HG02884 (cell line): ENCODE measurements at regions not wholly inside any gene's neighbourhood (a gene's known extent, or its start where the extent isn't known, plus 50 kb on each side); places are given as distances from the start of the nearest gene placed in this dataset.
"Not testable (repeated sequence)": the region's sequence is repeated elsewhere in the genome, so short reads cannot be mapped to it uniquely, and the experiment has no call there.

ENCODE experiments used
- ATAC-seq: cut with Tn5 transposase; IDR thresholded peaks from one replicate; pipeline ENCODE4 v1.9.1; 2021; ENCODE audit warnings: mild to moderate bottlenecking, moderate library complexity; ENCODE audit not compliant: unreplicated experiment

DNA sequence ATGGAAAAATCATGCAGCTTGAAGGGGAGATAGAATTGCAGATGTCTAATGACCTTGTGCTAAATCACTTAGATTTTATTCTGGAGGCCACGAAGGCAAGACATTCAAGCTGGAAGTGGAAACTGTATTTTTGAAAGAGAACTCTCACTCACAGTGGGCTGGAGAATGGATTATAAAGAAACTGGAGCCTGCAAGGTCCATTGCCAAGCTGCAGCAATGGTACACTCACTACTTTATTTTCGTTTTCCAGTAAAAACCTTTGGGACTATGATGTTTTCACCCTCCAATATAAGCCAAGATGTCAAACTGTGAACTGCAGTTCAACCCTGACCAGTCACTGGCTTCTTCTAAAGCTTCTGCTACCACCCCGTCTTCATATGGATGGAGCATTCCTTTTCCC is 62.0 kb downstream of the SKIDA1 start:
- ATAC-seq, result no peak

GRCh38 chr10:21458126-21458871 is 67.2 kb downstream of the SKIDA1 start:
- ATAC-seq, result no peak

- ATAC-seq, result no peak
These were observed 69.3 kb downstream of the SKIDA1 start for GRCh38 chr10:21456160-21456559.

DNA sequence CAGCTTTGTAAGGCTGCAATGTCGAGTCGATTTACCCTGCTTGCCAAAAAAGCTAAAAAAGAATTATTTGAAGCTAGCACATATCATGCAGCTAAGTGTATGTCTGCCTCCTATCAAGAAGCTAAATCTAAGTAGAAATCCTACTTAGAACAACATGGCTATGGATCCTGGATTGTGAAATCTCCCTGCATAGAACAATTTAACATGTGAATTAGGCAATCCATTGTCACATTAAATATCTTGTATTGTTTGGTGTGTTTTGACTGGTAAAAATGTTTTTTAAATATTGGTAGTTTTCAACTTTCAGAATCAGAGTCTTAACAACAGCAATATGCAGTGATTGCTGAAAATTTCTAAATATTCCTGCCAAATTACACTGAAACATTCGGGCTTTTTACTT is 73.3 kb downstream of the SKIDA1 start:
- no peak for ATAC-seq

GRCh38 chr10:21449288-21449966 is 76.1 kb downstream of the SKIDA1 start:
- peak; percentile 88 for ATAC-seq

GRCh38 chr10:21445163-21445562 is 80.3 kb downstream of the SKIDA1 start:
- ATAC-seq, result no peak

- no peak for ATAC-seq
These were observed 83.9 kb downstream of the SKIDA1 start for GRCh38 chr10:21441625-21442024.

DNA sequence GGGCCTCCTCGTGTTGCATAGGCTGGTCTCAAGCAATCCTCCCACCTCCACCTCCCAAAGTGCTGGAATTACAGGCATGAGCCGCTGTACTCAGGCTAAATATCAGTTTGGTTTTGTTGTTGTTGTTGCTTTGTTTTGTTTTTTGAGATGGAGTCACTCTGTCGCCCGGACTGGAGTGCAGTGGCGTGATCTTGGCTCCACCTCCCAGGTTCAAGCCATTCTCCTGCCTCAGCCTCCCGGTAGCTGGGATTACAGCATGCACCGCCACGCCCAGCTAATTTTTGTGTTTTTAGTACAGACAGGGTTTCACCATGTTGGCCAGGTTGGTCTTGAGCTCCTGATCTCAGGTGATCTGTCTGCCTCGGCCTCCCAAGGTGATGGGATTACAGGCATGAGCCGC is 86.6 kb downstream of the SKIDA1 start:
- ATAC-seq, result not testable (repeated sequence)

DNA sequence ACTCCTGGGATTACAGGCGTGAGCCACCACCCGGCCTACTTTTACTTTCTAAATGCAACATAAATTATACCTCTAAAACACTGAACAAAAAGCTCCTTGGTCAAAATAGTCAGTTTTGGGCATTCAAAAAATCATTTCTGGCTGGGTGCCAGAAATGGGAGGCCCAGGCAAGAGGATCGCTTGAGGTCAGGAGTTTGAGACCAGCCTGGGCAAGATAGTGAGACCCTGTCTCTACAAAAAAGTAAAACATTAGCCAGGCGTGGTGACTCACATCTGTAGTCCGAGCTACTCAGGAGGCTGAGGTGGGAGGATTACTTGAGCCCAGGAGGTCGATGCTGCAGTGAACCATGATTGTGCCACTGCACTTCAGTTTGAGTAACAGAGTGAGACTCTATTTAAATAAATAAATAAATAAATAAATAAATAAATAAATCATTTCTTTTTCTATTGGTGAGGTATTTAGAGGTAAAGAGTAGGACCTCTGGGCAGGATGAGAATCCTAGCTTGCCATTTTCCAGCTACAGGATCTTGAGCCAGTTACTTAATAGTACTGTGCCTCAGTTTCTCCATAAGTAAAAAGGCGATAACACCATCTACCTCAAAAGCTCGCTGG is 87.6 kb downstream of the SKIDA1 start:
- no peak for ATAC-seq

GRCh38 chr10:21432266-21432665 is 93.2 kb downstream of the SKIDA1 start:
- ATAC-seq, result no peak

GRCh38 chr10:21431799-21432198 is 93.7 kb downstream of the SKIDA1 start:
- no peak for ATAC-seq

GRCh38 chr10:21427804-21428481 is 97.5 kb downstream of the SKIDA1 start:
- no peak for ATAC-seq

- ATAC-seq, result no peak
These were observed 101.0 kb downstream of the SKIDA1 start for GRCh38 chr10:21424459-21424861.

GRCh38 chr10:21423850-21424249 is 101.6 kb downstream of the SKIDA1 start:
- ATAC-seq, result no peak

DNA sequence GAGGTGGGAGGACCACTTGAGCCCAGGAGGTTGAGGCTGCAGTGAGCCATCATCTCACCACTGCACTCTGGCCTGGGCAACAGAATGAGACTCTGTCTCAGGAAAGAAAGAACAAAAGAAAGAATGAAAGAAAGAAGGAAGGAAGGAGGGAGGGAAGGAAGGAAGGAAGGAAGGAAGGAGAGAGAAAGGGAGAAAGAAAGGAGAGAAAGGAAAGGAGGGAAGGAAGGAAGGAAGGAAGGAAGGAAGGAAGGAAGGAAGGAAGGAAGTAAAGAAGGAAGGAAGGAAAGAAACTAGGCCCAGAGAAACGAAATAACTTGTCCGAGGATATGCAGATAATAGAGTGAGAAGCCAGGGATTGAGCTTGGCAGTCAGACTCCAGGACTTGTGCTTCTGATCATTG is 102.1 kb downstream of the SKIDA1 start:
- ATAC-seq, result no peak

- ATAC-seq, result no peak
These were observed 103.7 kb downstream of the SKIDA1 start for GRCh38 chr10:21421794-21422193.

GRCh38 chr10:21421016-21421415 is 104.5 kb downstream of the SKIDA1 start:
- no peak for ATAC-seq

- ATAC-seq, result not testable (repeated sequence)
These were observed 106.4 kb downstream of the SKIDA1 start for GRCh38 chr10:21418981-21419576.

- ATAC-seq, result no peak
These were observed 108.2 kb downstream of the SKIDA1 start for GRCh38 chr10:21417172-21417712.

DNA sequence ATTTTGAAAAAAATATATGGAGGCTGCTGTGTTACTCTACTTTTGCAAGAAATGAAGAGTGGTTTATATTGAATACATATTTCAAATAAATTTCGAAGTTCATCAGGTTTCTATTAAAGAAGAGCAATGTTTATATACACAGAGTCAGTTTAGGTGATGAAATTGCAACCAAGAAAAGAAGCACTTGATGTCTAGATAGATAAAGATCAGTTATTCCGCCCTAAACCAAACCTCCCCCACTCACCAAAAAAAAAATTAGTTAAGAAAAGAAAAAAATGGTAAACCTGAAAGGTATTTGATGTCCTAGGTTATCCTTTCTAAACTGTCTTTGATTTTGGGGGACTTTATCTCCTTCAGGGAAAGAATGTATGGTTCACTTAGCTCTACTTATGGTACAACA is 111.8 kb downstream of the SKIDA1 start:
- ATAC-seq, result no peak

DNA sequence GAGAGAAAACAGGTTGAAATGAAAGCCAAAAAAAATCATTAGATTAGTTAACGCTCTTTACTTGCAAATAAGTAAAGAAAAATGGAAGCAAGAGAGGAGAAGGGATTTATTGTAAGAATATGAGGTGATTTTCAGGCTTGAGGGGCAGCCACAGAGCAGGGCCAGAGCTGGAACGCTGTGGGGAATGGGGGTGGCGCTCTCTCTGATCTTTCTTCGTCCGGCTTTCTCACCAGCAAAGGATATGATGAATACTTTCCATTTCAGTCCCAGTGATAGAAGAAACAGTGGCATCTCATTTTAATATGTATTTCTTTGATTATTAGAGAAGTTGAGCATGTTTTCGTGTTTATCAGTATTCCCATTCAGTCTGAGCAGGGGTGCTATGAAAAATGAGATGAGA is 112.2 kb downstream of the SKIDA1 start:
- ATAC-seq, result no peak
